ENCODE measurements at regions not wholly inside any gene's neighbourhood (a gene's known extent, or its start where the extent isn't known, plus 50 kb on each side); places are given as distances from the start of the nearest gene placed in this dataset.

GRCh38 chr3:99108508-99108907, 207.0 kb upstream of the DCBLD2 start:
- intact Hi-C loops (cut with DNase I): no loop called here
- Histone ChIP-seq H3K9me3 (no peaks in the 10 kb centered on the region), H3K4me3 (no peak overlapping the region), H3K27ac (no peak overlapping the region), H3K36me3 (no peaks in the 10 kb centered on the region), H3K27me3 (no peaks in the 10 kb centered on the region), H3K4me1 (peaks cover 0 to 3% (median 0%) of the 10 kb centered on the region in 4 donors)
- 35 to 54% methylated on average over 2 of the region's 2 CpGs for WGBS, 2 donors
- no peak for DNase-seq
- peak in 1 of 4 donors; percentile 36 for TF ChIP-seq POLR2AphosphoS5 (IDR thresholded peaks at IDR 0.05)
- no peak for TF ChIP-seq CTCF (IDR thresholded peaks at IDR 0.05)

DNA sequence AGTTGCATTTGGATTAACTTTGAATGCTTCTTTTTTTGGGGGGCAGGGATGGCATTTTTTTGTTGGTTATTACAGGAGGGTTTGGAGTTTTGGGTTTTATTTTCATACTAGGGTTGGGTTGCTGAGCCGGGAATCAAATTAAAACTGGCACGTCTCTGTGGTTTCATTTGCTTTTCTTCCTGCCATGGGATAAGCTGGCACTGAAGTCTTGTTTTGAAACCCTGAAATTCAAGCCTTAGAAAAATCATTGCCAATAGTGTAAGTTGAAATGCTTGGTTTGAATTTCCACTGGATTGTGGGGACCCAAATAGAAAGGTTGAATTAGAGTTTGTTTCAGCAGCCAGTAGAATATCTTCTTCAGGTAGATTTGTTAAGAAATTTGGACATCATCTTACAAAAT, 193.1 kb upstream of the DCBLD2 start:
- H3K27me3 ChIP-seq: no peaks in the 10 kb centered on the region
- H3K36me3 ChIP-seq: no peaks in the 10 kb centered on the region
- DNase-seq: no peak
- H3K27ac ChIP-seq: no peak overlapping the region
- 78 to 87% methylated on average over 2 of the region's 2 CpGs for WGBS, 2 donors
- H3K9me3 ChIP-seq: no peaks in the 10 kb centered on the region
- no peaks in the 10 kb centered on the region for H3K4me1 ChIP-seq
- intact Hi-C loops (cut with DNase I): no loop called here
- no peak overlapping the region for H3K4me3 ChIP-seq
- TF ChIP-seq POLR2AphosphoS5 (IDR thresholded peaks at IDR 0.05) (no peak), POLR2A (IDR thresholded peaks at IDR 0.05) (no peak), EP300 (IDR thresholded peaks at IDR 0.05) (no peak), CTCF (IDR thresholded peaks at IDR 0.05) (no peak)

DNA sequence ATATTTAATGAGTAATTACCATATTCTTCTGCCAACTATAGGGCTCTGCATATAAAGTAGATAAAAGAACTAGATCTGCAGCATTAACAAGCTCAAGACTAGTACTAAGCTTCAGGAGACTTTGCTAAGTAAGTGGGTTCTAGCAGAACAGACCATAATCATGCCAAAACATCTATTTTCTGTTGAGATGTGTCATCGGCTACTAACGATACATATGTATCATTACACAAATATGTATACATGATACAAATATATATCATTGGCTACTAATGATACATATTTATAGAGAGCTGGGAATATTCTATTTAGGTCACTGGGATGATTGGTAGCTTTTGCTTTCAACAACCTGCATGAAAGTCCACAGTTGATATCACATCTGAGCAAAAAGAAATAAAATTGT, 185.8 kb upstream of the DCBLD2 start:
- Histone ChIP-seq H3K4me1 (no peaks in the 10 kb centered on the region), H3K4me3 (no peak overlapping the region), H3K27me3 (no peaks in the 10 kb centered on the region), H3K27ac (no peak overlapping the region), H3K36me3 (no peaks in the 10 kb centered on the region), H3K9me3 (no peaks in the 10 kb centered on the region)
- 93 to 97% methylated on average over 2 of the region's 2 CpGs for WGBS, 2 donors
- intact Hi-C loops (cut with DNase I): no loop called here
- no peak for DNase-seq
- TF ChIP-seq CTCF (IDR thresholded peaks at IDR 0.05) (no peak), EP300 (IDR thresholded peaks at IDR 0.05) (no peak), POLR2AphosphoS5 (IDR thresholded peaks at IDR 0.05) (no peak), POLR2A (IDR thresholded peaks at IDR 0.05) (no peak)

DNA sequence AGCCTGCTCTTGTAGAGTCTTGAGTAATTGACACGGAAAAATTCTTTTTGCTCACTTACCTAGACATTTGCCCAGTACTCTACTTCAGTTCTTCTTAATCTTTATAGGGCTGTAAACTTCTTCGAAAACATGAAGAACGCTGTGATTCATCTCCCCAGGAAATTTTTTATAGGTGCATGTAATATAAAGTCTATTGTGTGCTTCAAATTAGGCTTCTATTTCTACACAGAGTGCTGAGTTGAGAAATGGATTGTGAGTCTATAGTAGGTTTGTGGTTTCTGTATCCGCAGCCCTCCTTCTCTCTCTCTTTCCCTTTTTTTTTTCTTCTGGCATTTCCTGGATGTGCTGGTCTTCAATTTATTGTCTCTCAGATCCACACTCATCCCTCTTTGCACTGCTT, 183.3 kb upstream of the DCBLD2 start:
- no peaks in the 10 kb centered on the region for H3K9me3 ChIP-seq
- H3K36me3 ChIP-seq: no peaks in the 10 kb centered on the region
- no peak for DNase-seq
- H3K4me3 ChIP-seq: no peak overlapping the region
- intact Hi-C loops (cut with DNase I): no loop called here
- H3K27me3 ChIP-seq: no peaks in the 10 kb centered on the region
- WGBS, 2 donors: 17 to 55% methylated on average over 4 of the region's 4 CpGs
- H3K4me1 ChIP-seq: no peaks in the 10 kb centered on the region
- TF ChIP-seq POLR2AphosphoS5 (IDR thresholded peaks at IDR 0.05) (no peak), POLR2A (IDR thresholded peaks at IDR 0.05) (no peak), CTCF (IDR thresholded peaks at IDR 0.05) (no peak), EP300 (IDR thresholded peaks at IDR 0.05) (no peak)
- no peak overlapping the region for H3K27ac ChIP-seq

DNA sequence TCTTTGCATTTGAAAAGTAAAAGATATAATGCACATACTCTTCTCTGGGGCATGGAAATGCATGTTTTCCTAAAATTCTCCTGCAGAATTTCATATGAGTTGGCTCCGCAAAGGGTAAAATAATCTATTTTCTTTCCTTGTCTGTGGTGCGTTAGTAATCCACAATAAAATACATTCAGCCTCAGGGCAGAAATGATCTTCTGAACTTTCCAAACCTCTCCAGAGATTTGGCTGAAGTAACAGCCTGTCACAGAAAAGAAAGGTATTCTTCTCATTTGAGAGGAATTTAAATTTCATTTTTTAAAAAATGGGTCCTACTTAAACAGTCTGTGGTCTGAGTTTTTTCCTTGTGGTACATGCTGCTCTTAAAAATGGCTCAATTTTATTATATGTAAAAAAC, 182.7 kb upstream of the DCBLD2 start:
- Histone ChIP-seq H3K4me1 (no peaks in the 10 kb centered on the region), H3K27ac (no peak overlapping the region), H3K4me3 (no peak overlapping the region), H3K27me3 (no peaks in the 10 kb centered on the region), H3K9me3 (no peaks in the 10 kb centered on the region), H3K36me3 (no peaks in the 10 kb centered on the region)
- intact Hi-C loops (cut with DNase I): no loop called here
- 45 to 89% methylated on average over 2 of the region's 2 CpGs for WGBS, 2 donors
- no peak for TF ChIP-seq EP300 (IDR thresholded peaks at IDR 0.05)
- TF ChIP-seq CTCF (IDR thresholded peaks at IDR 0.05): no peak
- no peak for TF ChIP-seq POLR2A (IDR thresholded peaks at IDR 0.05)
- no peak for TF ChIP-seq POLR2AphosphoS5 (IDR thresholded peaks at IDR 0.05)
- DNase-seq: no peak

All from sigmoid colon (tissue), 6 donors.